Activated CD8-positive, alpha-beta memory T cell treated with anti-CD3 and anti-CD28 coated beads, Interleukin-2, amount 10 ng/mL, durations not matched to agents 7 days and 5 days (primary cell): ENCODE measurements at regions not wholly inside any gene's neighbourhood (a gene's known extent, or its start where the extent isn't known, plus 50 kb on each side); places are given as distances from the start of the nearest gene placed in this dataset.

Source experiments
- ATAC-seq: fragments of 150-1000 bp; cut with Tn5 transposase; one replicate; pipeline ENCODE4 v1.10.0; 2021; ENCODE audit warnings: moderate library complexity
- CTCF ChIA-PET: fragments of 350-600 bp; sonication (Branson Sonifier 250); formaldehyde crosslinking; loops from one replicate; lab custom pipeline; 2021; ENCODE audit warnings: antibody characterized with exemption; lab: Charles Lee
- DNase-seq: peaks from one replicate; pipeline ENCODE4 v3.0.0-alpha.2; 2020
- H3K27ac Mint-ChIP-seq: one replicate; pipeline ENCODE4 v1.8.0; 2021; ENCODE audit warnings: mild to moderate bottlenecking, mixed read lengths
- H3K27me3 Mint-ChIP-seq: one replicate; pipeline ENCODE4 v1.8.0; 2021; ENCODE audit warnings: mixed read lengths
- H3K36me3 Mint-ChIP-seq: one replicate; pipeline ENCODE4 v1.8.0; 2021; ENCODE audit warnings: mild to moderate bottlenecking, mixed read lengths
- H3K4me1 Mint-ChIP-seq: one replicate; pipeline ENCODE4 v1.8.0; 2021; ENCODE audit warnings: mixed read lengths
- H3K4me3 Mint-ChIP-seq: one replicate; pipeline ENCODE4 v1.8.0; 2021; ENCODE audit warnings: mild to moderate bottlenecking, moderate library complexity, mixed read lengths
- H3K9me3 Mint-ChIP-seq: one replicate; pipeline ENCODE4 v1.8.0; 2022; ENCODE audit warnings: low read depth, mixed read lengths

DNA sequence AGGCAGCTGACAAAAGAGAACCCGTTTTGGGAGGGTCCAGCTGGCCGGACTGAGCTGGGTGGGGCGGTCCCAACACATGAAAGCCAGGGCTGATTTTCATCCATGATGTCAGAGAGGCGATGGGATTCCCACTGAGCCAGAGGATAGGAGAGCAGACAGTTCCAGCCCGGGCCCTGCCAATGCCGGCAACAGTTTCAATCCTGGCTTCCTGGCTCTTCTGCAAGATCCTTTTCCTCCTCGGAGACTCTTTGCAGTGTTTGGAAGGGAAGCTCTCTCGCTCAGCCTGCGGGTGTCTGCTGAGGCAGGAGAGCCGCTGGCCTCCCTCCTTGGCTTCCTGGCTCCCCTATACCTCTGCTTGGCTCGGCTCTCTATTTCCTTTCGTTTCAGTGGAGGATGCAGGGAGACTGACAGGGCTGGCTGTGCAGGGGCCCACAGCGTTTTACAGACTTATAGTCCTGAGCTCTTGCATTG is 145.5 kb upstream of the SOX9 start:
- no peak for ATAC-seq
- H3K27me3 Mint-ChIP-seq: no peaks in the 10 kb centered on the region

DNA sequence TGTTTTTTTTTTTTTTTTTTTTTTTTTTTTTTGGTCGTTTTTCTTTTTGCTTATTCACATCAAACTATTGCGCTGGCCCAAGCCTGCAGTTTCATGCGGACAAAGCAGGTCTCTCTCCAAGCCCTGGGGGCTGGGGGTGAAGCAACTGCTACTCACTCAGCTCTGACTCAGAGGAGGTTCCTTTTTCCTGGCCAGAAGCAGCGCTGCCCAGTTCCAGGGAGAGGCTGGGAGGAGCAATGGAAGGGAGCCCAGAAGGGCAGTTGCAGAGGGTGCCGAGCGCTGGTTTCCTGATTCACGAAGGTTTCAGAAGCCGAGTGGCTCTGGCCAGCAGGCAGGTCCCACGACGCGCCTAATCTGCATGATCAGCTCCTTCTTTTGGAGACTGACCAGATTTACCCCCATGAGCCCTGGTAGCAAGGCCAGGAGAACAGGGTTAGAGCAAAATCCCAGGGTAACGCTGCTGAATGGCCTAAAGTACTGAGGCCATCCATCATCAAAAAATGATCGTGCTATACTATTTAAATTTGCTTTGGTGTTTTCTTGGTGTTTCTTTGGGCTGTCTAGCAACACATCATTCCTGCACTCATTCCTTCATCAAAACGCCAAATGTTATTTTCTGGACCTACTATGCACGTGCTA is 144.7 kb upstream of the SOX9 start:
- CTCF ChIA-PET: no interaction called here
- Mint-ChIP-seq H3K36me3 (peaks cover 2% of the 10 kb centered on the region), H3K4me1 (no peaks in the 10 kb centered on the region), H3K27ac (no peak overlapping the region), H3K27me3 (no peaks in the 10 kb centered on the region), H3K4me3 (no peak overlapping the region), H3K9me3 (peaks cover 3% of the 10 kb centered on the region)
- DNase-seq (no peak), ATAC-seq (no peak)

More for the DNA sequence above, 145.5 kb upstream of the SOX9 start:
- no peak for DNase-seq
- peaks cover 2% of the 10 kb centered on the region for H3K36me3 Mint-ChIP-seq
- H3K4me1 Mint-ChIP-seq: no peaks in the 10 kb centered on the region
- no peak overlapping the region for H3K4me3 Mint-ChIP-seq
- H3K27ac Mint-ChIP-seq: no peak overlapping the region
- CTCF ChIA-PET: no interaction called here
- H3K9me3 Mint-ChIP-seq: peaks cover 3% of the 10 kb centered on the region

- H3K36me3 Mint-ChIP-seq: peaks cover 2% of the 10 kb centered on the region
- no peaks in the 10 kb centered on the region for H3K27me3 Mint-ChIP-seq
- no peaks in the 10 kb centered on the region for H3K4me1 Mint-ChIP-seq
- H3K4me3 Mint-ChIP-seq: no peak overlapping the region
- ATAC-seq: no peak
- CTCF ChIA-PET: no interaction called here
- H3K9me3 Mint-ChIP-seq: peaks cover 5% of the 10 kb centered on the region
- no peak overlapping the region for H3K27ac Mint-ChIP-seq
- no peak for DNase-seq
Measured at GRCh38 chr17:71978435-71978834, 142.4 kb upstream of the SOX9 start.

- DNase-seq: no peak
- no peak overlapping the region for H3K27ac Mint-ChIP-seq
- H3K36me3 Mint-ChIP-seq: no peaks in the 10 kb centered on the region
- H3K27me3 Mint-ChIP-seq: no peaks in the 10 kb centered on the region
- no peaks in the 10 kb centered on the region for H3K4me1 Mint-ChIP-seq
- peaks cover 2% of the 10 kb centered on the region for H3K9me3 Mint-ChIP-seq
- ATAC-seq: no peak
- CTCF ChIA-PET: no interaction called here
- H3K4me3 Mint-ChIP-seq: no peak overlapping the region
Measured at GRCh38 chr17:71980171-71980570, 140.6 kb upstream of the SOX9 start.

DNA sequence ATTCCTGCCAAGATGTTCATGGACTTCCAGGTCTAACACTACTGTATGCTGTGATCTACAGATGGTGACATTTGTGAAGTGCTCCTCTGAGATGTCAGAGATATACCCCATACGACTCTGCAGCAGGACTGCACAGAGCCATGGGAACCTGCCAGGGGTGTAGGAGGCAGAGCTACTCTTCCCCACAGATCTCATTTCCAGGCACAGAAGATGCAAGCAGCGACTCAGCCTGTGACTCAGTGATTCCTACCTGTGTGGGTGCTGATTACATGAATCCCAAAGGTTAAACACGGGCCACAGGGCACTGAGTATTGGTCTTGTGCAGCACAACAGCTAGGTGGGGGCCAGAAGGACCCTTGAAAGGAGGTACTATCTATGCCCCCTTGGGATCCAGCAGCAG is 137.0 kb upstream of the SOX9 start:
- Mint-ChIP-seq H3K9me3 (peaks cover 2% of the 10 kb centered on the region), H3K4me3 (no peak overlapping the region), H3K36me3 (no peaks in the 10 kb centered on the region), H3K27me3 (no peaks in the 10 kb centered on the region), H3K27ac (no peak overlapping the region), H3K4me1 (no peaks in the 10 kb centered on the region)
- no peak for ATAC-seq
- no peak for DNase-seq
- CTCF ChIA-PET: no interaction called here

GRCh38 chr17:71985111-71986039 is 135.4 kb upstream of the SOX9 start:
- H3K27me3 Mint-ChIP-seq: no peaks in the 10 kb centered on the region
- no peaks in the 10 kb centered on the region for H3K4me1 Mint-ChIP-seq
- no peak for ATAC-seq
- H3K36me3 Mint-ChIP-seq: no peaks in the 10 kb centered on the region
- no peak overlapping the region for H3K4me3 Mint-ChIP-seq
- peaks cover 4% of the 10 kb centered on the region for H3K9me3 Mint-ChIP-seq
- DNase-seq: no peak
- H3K27ac Mint-ChIP-seq: no peak overlapping the region
- CTCF ChIA-PET: no interaction called here

GRCh38 chr17:71986886-71987285 is 133.9 kb upstream of the SOX9 start:
- peaks cover 4% of the 10 kb centered on the region for H3K9me3 Mint-ChIP-seq

DNA sequence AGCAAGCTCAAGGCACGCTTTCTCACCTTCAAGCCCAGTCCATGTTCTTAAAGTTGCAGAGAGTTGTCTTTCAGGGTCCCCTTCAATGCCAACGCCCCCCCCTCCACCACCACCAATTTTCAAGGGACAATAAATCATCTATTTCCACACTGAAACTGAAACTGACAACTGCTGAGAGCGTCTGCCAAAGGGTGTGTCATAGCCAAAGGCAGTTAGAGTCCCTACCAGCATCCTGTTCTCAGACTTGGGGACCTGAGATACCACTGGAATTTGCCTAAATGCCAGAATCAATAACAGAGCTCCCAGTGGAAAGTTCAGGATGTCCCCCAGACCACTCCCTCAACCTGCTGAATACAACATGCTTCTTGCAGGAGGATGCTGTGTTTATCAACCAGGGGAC is 133.2 kb upstream of the SOX9 start:
- ATAC-seq: no peak

More at GRCh38 chr17:71986886-71987285, 133.9 kb upstream of the SOX9 start:
- DNase-seq (no peak), ATAC-seq (no peak)
- H3K4me3 Mint-ChIP-seq: no peak overlapping the region
- no peak overlapping the region for H3K27ac Mint-ChIP-seq
- CTCF ChIA-PET: no interaction called here
- H3K27me3 Mint-ChIP-seq: no peaks in the 10 kb centered on the region
- no peaks in the 10 kb centered on the region for H3K36me3 Mint-ChIP-seq
- no peaks in the 10 kb centered on the region for H3K4me1 Mint-ChIP-seq

GRCh38 chr17:71989117-71989516 is 131.7 kb upstream of the SOX9 start:
- H3K4me3 Mint-ChIP-seq: no peak overlapping the region
- H3K9me3 Mint-ChIP-seq: peaks cover 2% of the 10 kb centered on the region
- CTCF ChIA-PET: no interaction called here
- no peak overlapping the region for H3K27ac Mint-ChIP-seq
- H3K36me3 Mint-ChIP-seq: no peaks in the 10 kb centered on the region
- H3K4me1 Mint-ChIP-seq: no peaks in the 10 kb centered on the region
- ATAC-seq (no peak), DNase-seq (no peak)
- H3K27me3 Mint-ChIP-seq: no peaks in the 10 kb centered on the region

More for the DNA sequence above, 133.2 kb upstream of the SOX9 start:
- no peaks in the 10 kb centered on the region for H3K36me3 Mint-ChIP-seq
- CTCF ChIA-PET: no interaction called here
- no peaks in the 10 kb centered on the region for H3K27me3 Mint-ChIP-seq
- no peak overlapping the region for H3K4me3 Mint-ChIP-seq
- peaks cover 4% of the 10 kb centered on the region for H3K9me3 Mint-ChIP-seq
- no peaks in the 10 kb centered on the region for H3K4me1 Mint-ChIP-seq
- no peak for DNase-seq
- H3K27ac Mint-ChIP-seq: no peak overlapping the region

GRCh38 chr17:71993363-71993762 is 127.5 kb upstream of the SOX9 start:
- H3K9me3 Mint-ChIP-seq: peaks cover 2% of the 10 kb centered on the region
- DNase-seq: no peak
- no peak overlapping the region for H3K27ac Mint-ChIP-seq
- no peaks in the 10 kb centered on the region for H3K36me3 Mint-ChIP-seq
- H3K4me1 Mint-ChIP-seq: no peaks in the 10 kb centered on the region
- CTCF ChIA-PET: no interaction called here
- no peak for ATAC-seq
- no peaks in the 10 kb centered on the region for H3K27me3 Mint-ChIP-seq
- no peak overlapping the region for H3K4me3 Mint-ChIP-seq

DNA sequence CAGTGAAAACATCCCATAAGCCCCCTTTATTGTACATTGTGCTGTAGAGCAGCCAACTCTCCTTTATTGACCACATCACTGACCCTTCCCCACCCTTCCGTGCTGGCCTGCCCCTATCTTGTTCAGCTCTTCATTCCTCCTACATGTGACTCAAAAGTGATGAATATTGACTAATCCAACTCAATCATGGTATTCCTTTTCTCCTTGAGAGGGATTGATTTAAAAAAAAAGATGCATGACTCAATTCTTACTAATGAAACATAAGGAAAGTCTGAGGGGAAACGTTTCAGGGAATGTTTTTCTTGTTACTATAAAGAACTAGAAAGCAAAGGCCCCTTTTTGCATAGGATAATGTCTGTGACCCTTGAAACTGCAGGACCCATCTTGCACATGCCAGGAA is 125.2 kb upstream of the SOX9 start:
- no peak overlapping the region for H3K27ac Mint-ChIP-seq
- H3K36me3 Mint-ChIP-seq: no peaks in the 10 kb centered on the region
- no peaks in the 10 kb centered on the region for H3K27me3 Mint-ChIP-seq
- no peaks in the 10 kb centered on the region for H3K9me3 Mint-ChIP-seq
- no peak overlapping the region for H3K4me3 Mint-ChIP-seq
- CTCF ChIA-PET: no interaction called here
- H3K4me1 Mint-ChIP-seq: no peaks in the 10 kb centered on the region
- DNase-seq: no peak
- no peak for ATAC-seq

DNA sequence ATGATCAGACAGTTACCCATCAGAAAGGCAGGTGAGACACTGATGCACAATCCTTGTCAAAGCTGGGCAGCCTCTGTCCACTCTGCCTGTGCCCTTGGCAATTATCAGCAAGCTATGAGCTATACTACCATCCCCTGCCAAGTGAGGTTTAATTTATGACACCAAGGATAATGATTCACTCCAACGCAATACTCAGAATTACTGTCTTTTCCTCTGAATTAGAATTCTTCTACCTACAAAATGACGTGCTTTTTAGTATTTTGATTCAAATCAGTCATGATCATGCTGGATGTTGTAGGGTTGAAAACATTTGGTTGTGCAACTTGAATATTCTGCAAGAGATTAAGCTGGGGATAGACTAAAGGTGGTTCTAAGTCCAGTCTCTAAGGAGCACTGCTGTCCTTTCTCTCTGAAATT is 116.8 kb upstream of the SOX9 start:
- ATAC-seq: no peak

DNA sequence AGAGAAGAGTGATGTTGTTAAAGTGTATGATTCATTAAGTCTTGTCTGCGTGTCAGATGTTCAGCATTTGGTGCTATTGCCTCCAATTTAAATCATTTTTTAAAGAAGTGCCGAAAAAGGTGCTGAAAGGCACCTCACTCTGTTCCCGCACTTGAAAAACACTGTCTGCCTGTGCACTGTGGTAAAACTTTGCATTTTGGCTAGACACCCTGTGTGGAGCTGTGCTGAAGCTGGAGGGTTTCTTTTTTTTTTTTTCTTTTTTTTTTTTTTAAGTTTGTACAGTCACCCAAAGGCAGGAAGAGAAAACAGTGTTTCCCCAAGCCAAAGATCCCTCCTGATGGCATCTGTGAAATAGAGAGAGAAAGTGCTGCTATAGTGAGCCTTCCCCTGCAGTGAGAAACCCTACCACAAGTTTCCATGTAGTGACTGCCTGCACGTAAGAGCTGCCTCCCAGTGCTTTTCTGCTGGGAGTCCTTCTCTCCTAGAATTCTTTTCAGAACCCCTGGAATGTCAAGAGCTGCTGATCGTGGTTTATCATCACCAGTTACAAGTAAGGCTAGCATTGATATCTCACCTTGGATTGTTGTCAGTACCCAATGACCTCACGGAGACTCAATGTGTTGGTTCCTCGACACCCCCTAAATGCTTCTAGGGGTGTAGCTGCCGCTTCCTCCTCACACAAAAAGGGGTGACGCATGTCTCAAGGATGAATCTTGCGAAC is 116.0 kb upstream of the SOX9 start:
- Mint-ChIP-seq H3K27me3 (no peaks in the 10 kb centered on the region), H3K4me1 (no peaks in the 10 kb centered on the region), H3K36me3 (no peaks in the 10 kb centered on the region), H3K4me3 (no peak overlapping the region), H3K27ac (no peak overlapping the region), H3K9me3 (no peaks in the 10 kb centered on the region)
- ATAC-seq: no peak
- no peak for DNase-seq
- CTCF ChIA-PET: no interaction called here

More for the DNA sequence above, 116.8 kb upstream of the SOX9 start:
- H3K27ac Mint-ChIP-seq: no peak overlapping the region
- H3K4me3 Mint-ChIP-seq: no peak overlapping the region
- H3K9me3 Mint-ChIP-seq: no peaks in the 10 kb centered on the region
- no peaks in the 10 kb centered on the region for H3K4me1 Mint-ChIP-seq
- CTCF ChIA-PET: no interaction called here
- no peaks in the 10 kb centered on the region for H3K36me3 Mint-ChIP-seq
- H3K27me3 Mint-ChIP-seq: no peaks in the 10 kb centered on the region
- no peak for DNase-seq
